ENCODE measurements at regions not wholly inside any gene's neighbourhood (a gene's known extent, or its start where the extent isn't known, plus 50 kb on each side); places are given as distances from the start of the nearest gene placed in this dataset.
"Not testable (repeated sequence)": the region's sequence is repeated elsewhere in the genome, so short reads cannot be mapped to it uniquely, and the experiment has no call there.

GRCh38 chr9:65449886-65450610, 165.0 kb upstream of the FOXD4L5 start:
- not testable (repeated sequence) for ATAC-seq

- no peak for ATAC-seq
These were observed 164.4 kb upstream of the FOXD4L5 start for GRCh38 chr9:65449423-65449822.

- not testable (repeated sequence) for ATAC-seq
These were observed 162.1 kb upstream of the FOXD4L5 start for GRCh38 chr9:65447146-65447545.

GRCh38 chr9:65445991-65446390, 161.0 kb upstream of the FOXD4L5 start:
- ATAC-seq = not testable (repeated sequence)

GRCh38 chr9:65444943-65445342, 159.9 kb upstream of the FOXD4L5 start:
- no peak for ATAC-seq

- not testable (repeated sequence) for ATAC-seq
These were observed 157.1 kb upstream of the FOXD4L5 start for GRCh38 chr9:65442116-65442515.

- not testable (repeated sequence) for ATAC-seq
These were observed 156.4 kb upstream of the FOXD4L5 start for GRCh38 chr9:65441324-65441920.

GRCh38 chr9:65437724-65438123, 152.7 kb upstream of the FOXD4L5 start:
- ATAC-seq = no peak

GRCh38 chr9:65435464-65435863, 150.5 kb upstream of the FOXD4L5 start:
- ATAC-seq = no peak

- no peak for ATAC-seq
These were observed 147.8 kb upstream of the FOXD4L5 start for GRCh38 chr9:65432722-65433323.

GRCh38 chr9:65432051-65432450, 147.0 kb upstream of the FOXD4L5 start:
- no peak for ATAC-seq

GRCh38 chr9:65430221-65430620, 145.2 kb upstream of the FOXD4L5 start:
- no peak for ATAC-seq

GRCh38 chr9:65427361-65427760, 142.4 kb upstream of the FOXD4L5 start:
- ATAC-seq = not testable (repeated sequence)

- not testable (repeated sequence) for ATAC-seq
These were observed 141.8 kb upstream of the FOXD4L5 start for GRCh38 chr9:65426813-65427212.

- ATAC-seq = no peak
These were observed 141.2 kb upstream of the FOXD4L5 start for GRCh38 chr9:65426231-65426630.

GRCh38 chr9:65425183-65425582, 140.2 kb upstream of the FOXD4L5 start:
- ATAC-seq = not testable (repeated sequence)

- not testable (repeated sequence) for ATAC-seq
These were observed 139.5 kb upstream of the FOXD4L5 start for GRCh38 chr9:65424437-65424984.

GRCh38 chr9:65423691-65424436, 138.9 kb upstream of the FOXD4L5 start:
- not testable (repeated sequence) for ATAC-seq

- ATAC-seq = not testable (repeated sequence)
These were observed 138.1 kb upstream of the FOXD4L5 start for GRCh38 chr9:65422966-65423690.

GRCh38 chr9:65421486-65421885, 136.5 kb upstream of the FOXD4L5 start:
- ATAC-seq = not testable (repeated sequence)

- ATAC-seq = no peak
These were observed 135.8 kb upstream of the FOXD4L5 start for GRCh38 chr9:65420771-65421170.

GRCh38 chr9:65418966-65419365, 134.0 kb upstream of the FOXD4L5 start:
- ATAC-seq = not testable (repeated sequence)

All from activated CD4-positive, CD25-positive, alpha-beta regulatory T cell treated with anti-CD3 and anti-CD28 coated beads, Interleukin-2, amount 50 U/mL, for 24 hours (primary cell).